Adrenal gland (tissue), 9 donors: ENCODE measurements at regions not wholly inside any gene's neighbourhood (a gene's known extent, or its start where the extent isn't known, plus 50 kb on each side); places are given as distances from the start of the nearest gene placed in this dataset.

Source experiments
- DNase-seq, 7 donors: peaks; one replicate each; pipeline ENCODE4 v3.0.0-alpha.2; 2019 to 2020
- H3K27ac ChIP-seq, 5 donors: fragments of 200-600 bp; sonication (generic) in 4 of 5; 1 replicate in 3 of 5; 2 replicates in 2 of 5; pipeline versions ENCODE4 v1.5.1 to v1.8.0; 2016 to 2020; ENCODE audit warnings: mild to moderate bottlenecking in 1 of 5
- H3K27me3 ChIP-seq: fragments of 200-600 bp; 2 replicates; pipeline ENCODE4 v1.8.0; 2021
- H3K36me3 ChIP-seq, 2 donors: fragments of 200-600 bp; replicated peaks in 1 of 2; 1 replicate in 1 of 2; 2 replicates in 1 of 2; pipeline versions ENCODE4 v1.5.1 to v1.8.0; 2018 to 2022
- H3K4me1 ChIP-seq, 2 donors: fragments of 200-600 bp; replicated peaks in 1 of 2; 1 replicate in 1 of 2; 2 replicates in 1 of 2; pipeline versions ENCODE4 v1.5.1 to v1.8.0; 2018 to 2021
- H3K4me3 ChIP-seq, 4 donors: fragments of 200-600 bp; sonication (generic) in 3 of 4; one replicate each; pipeline ENCODE4 v1.5.1; 2016 to 2018
- H3K9me3 ChIP-seq, 3 donors: fragments of 200-600 bp; sonication (generic) in 1 of 3; replicated peaks in 1 of 3; 1 replicate in 2 of 3; 2 replicates in 1 of 3; pipeline versions ENCODE4 v1.5.1 to v1.8.0; 2016 to 2021
- POLR2A ChIP-seq, 2 donors: fragments of 450-650 bp; IDR thresholded peaks; one replicate each; pipeline ENCODE4 v1.6.1; 2017; ENCODE audit warnings: antibody characterized with exemption in 2 of 2, mild to moderate bottlenecking in 2 of 2, moderate library complexity in 1 of 2
- WGBS, 4 donors: extraction: QIAGEN DNeasy Blood & Tissue Kit in 2 of 4; methylation state at CpG; one replicate each; pipeline versions ENCODE4 v1.1.5 to v1.1.7; 2013 to 2017; 5-methylcytosine and 5-hydroxymethylcytosine counted together
- intact Hi-C, 2 donors: fragments of 100-400 bp; cut with DNase I; formaldehyde crosslinking; loops; one replicate each; pipeline versions ENCODE4 v1.14.1 to v1.15.0; 2022 to 2023
- TF ChIP-seq, protein P1 (sequence below), 6 experiments: fragments of 450-650 bp in 4 of 6; fragments of 200-600 bp in 2 of 6; sonication (generic) in 1 of 6; IDR thresholded peaks; 1 replicate in 5 of 6; 2 replicates in 1 of 6; pipeline versions ENCODE4 v1.5.1 to v1.8.0; 2016 to 2021; ENCODE audit warnings: antibody characterized with exemption in 6 of 6, mild to moderate bottlenecking in 2 of 6, moderate library complexity in 1 of 6
- donor health status: healthy with polysubstance abuse.
- donor health status: Bipolar disorder and iron deficiency.
- donor health status: DM: yes; HTN: yes; CAD: no.
- donor health status: DM: no; HTN: no; CAD: no.
- donor health status: DM: no; HTN: no; CAD: no.

DNA sequence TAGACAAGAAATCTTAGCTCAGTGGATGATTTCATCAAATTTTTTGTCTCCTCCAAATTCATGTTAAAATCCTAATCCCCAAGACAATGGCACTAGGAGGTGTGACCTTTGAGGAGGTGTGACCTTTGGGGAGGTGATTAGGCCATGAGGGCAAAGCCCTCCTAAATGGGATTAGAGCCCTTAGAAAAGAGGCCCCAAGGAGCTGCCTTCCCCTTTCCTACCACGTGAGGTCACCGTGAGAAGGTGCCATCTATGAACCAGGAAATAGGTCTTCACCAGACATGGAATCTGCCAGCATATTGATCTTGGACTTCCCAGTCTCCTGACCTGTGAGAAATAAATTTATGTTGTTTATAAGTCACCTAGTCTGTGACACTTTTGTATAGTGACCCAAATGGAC lies 138.7 kb downstream of the TRIM29 start:
- intact Hi-C loops = no loop called here
- H3K27ac ChIP-seq = no peak overlapping the region
- 50 to 71% (median 63%) methylated on average over 2 of the region's 2 CpGs for WGBS, 4 donors
- H3K36me3 ChIP-seq = no peaks in the 10 kb centered on the region
- no peaks in the 10 kb centered on the region for H3K27me3 ChIP-seq
- no peaks in the 10 kb centered on the region for H3K9me3 ChIP-seq
- no peak overlapping the region for H3K4me3 ChIP-seq
- DNase-seq = no peak
- H3K4me1 ChIP-seq = no peaks in the 10 kb centered on the region
- TF ChIP-seq POLR2A (IDR thresholded peaks at IDR 0.05) = no peak
- TF ChIP-seq, protein P1, sequence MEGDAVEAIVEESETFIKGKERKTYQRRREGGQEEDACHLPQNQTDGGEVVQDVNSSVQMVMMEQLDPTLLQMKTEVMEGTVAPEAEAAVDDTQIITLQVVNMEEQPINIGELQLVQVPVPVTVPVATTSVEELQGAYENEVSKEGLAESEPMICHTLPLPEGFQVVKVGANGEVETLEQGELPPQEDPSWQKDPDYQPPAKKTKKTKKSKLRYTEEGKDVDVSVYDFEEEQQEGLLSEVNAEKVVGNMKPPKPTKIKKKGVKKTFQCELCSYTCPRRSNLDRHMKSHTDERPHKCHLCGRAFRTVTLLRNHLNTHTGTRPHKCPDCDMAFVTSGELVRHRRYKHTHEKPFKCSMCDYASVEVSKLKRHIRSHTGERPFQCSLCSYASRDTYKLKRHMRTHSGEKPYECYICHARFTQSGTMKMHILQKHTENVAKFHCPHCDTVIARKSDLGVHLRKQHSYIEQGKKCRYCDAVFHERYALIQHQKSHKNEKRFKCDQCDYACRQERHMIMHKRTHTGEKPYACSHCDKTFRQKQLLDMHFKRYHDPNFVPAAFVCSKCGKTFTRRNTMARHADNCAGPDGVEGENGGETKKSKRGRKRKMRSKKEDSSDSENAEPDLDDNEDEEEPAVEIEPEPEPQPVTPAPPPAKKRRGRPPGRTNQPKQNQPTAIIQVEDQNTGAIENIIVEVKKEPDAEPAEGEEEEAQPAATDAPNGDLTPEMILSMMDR (IDR thresholded peaks at IDR 0.05) = no peak

DNA sequence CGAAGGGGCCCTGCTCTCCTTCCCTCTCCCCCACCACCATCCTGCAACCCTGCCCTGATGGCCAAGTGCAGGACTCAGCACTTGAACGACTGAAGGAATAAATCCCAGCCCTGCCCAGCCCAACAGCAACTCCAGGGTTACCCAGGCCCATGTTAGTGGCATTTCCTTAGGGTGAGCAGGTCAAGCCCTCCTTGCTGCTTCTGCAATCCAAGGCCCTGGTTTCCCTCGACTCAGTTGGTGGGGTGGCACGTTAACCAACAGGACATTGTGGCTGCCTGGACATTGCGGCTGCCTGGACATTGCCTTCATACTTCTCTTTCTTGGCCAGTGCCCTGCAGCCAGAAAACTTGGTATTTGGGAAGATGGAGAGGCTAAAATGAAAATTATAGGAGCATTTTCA lies 141.4 kb downstream of the TRIM29 start:
- no peak for TF ChIP-seq POLR2A (IDR thresholded peaks at IDR 0.05)
- TF ChIP-seq, protein P1 (IDR thresholded peaks at IDR 0.05) = no peak
- 65 to 80% (median 72%) methylated on average over 3 to 5 of the region's 5 CpGs for WGBS, 4 donors

DNA sequence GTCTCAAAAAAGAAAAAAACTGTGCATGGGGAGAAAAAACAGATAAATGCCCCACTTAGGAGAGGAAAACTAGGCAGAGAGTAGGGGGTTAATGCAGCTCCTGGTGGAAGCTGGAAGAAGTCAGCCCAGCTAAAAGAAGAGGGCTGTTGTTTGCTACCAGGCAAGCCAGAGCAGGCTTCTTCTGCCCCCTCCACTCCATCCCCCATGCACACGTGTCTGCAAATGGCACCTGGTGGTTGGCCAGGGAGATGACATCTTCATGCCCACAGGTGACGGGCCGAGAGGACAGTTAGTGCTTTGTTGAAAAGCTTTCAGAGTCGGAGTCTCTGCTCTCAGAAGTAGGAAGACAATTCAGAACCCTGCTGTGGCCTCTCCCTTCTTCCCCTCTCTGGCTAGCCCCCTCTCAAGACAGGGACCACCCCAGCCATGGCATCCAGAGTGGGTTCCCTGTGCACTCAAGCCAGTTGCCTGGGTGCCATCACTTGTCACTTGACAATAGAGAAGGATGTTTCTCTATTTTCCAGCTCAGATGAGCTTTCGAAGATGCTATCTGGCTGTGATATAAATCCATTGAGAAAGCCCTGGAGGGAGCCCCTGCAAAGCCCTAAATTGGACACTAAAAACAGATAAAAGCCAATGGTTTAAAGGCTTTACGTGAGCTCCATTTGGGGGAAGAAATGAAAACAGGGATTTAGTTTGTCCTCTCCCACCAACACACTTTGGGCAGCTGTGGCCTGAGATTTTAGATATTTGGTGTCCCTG lies 142.0 kb downstream of the TRIM29 start:
- Histone ChIP-seq H3K27me3 (no peaks in the 10 kb centered on the region), H3K36me3 (no peaks in the 10 kb centered on the region), H3K9me3 (no peaks in the 10 kb centered on the region), H3K4me3 (no peak overlapping the region), H3K4me1 (no peaks in the 10 kb centered on the region), H3K27ac (no peak overlapping the region)
- TF ChIP-seq, protein P1 (IDR thresholded peaks at IDR 0.05) = no peak
- no peak for TF ChIP-seq POLR2A (IDR thresholded peaks at IDR 0.05)
- 65 to 74% (median 66%) methylated on average over 6 of the region's 6 CpGs for WGBS, 4 donors
- DNase-seq = no peak
- intact Hi-C loops = no loop called here

More for the DNA sequence above, 141.4 kb downstream of the TRIM29 start:
- Histone ChIP-seq H3K27ac (no peak overlapping the region), H3K4me3 (no peak overlapping the region), H3K27me3 (no peaks in the 10 kb centered on the region), H3K36me3 (no peaks in the 10 kb centered on the region), H3K9me3 (no peaks in the 10 kb centered on the region), H3K4me1 (no peaks in the 10 kb centered on the region)
- intact Hi-C loops = no loop called here
- no peak for DNase-seq

DNA sequence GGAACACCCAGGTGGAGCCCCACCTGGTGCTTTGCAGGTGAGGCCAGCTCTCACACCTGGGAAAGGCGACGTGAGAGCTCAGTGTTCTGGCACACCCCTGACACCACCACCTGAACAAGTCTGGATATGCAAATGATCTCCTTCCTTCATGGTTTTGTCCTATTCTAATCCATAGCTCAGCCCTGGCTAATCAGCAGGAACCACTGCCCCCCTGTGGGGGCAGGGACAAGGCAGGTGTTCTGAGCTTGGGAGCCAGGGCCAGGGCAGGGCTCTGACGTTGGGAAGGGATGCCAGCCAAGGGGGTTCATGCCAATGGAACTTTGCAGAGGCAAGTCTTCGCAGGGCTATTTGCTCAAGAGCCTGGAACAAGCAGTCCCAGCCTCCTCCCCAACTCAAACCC lies 144.2 kb downstream of the TRIM29 start:
- 72 to 77% (median 77%) methylated on average over 2 to 4 of the region's 4 CpGs for WGBS, 4 donors
- Histone ChIP-seq H3K9me3 (no peaks in the 10 kb centered on the region), H3K27me3 (no peaks in the 10 kb centered on the region), H3K4me3 (no peak overlapping the region), H3K4me1 (no peaks in the 10 kb centered on the region), H3K27ac (no peak overlapping the region), H3K36me3 (no peaks in the 10 kb centered on the region)
- no peak for DNase-seq
- no peak for TF ChIP-seq POLR2A (IDR thresholded peaks at IDR 0.05)
- intact Hi-C loops = no loop called here
